H4 (cell line): ENCODE measurements at regions not wholly inside any gene's neighbourhood (a gene's known extent, or its start where the extent isn't known, plus 50 kb on each side); places are given as distances from the start of the nearest gene placed in this dataset.
"Not testable (repeated sequence)": the region's sequence is repeated elsewhere in the genome, so short reads cannot be mapped to it uniquely, and the experiment has no call there.

Experiments used
- DNase-seq: peaks from one replicate; pipeline ENCODE4 v3.0.0-alpha.2; 2015; ENCODE audit warnings: low spot score

DNA sequence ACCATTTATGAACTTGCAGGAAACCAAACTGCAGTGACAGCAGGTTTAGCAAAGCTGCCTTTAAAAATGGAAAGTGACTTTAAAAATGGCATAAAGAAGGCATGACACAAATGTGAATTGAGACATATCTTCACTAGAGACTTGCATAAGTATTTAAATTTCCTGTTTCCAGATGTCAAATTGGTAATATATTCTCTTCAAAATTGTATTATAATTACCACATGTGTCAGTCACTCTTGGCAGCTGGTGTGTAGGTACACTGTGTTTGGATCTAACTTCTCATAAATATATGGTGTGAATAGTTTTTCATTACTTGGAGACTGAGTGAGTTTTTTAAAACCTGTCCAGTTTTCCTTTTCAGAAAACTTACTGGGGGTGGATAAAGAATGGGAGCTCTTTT, 636.2 kb upstream of the SGO1 start:
- no peak for DNase-seq

DNA sequence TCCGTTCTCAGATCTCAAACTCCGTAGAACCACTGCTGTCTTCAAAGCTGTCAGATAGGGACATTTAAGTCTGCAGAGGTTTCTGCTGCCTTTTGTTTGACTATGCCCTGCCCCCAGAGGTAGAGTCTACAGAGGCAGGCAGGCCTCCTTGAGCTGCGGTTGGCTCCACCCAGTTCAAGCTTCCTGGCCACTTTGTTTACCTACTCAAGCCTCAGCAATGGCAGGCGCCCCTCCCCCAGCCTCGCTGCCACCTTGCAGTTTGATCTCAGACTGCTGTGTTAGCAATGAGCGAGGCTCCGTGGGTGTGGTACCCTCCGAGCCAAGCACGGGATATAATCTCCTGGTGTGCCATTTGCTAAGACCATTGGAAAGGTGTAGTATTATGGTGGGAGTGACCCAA, 634.9 kb upstream of the SGO1 start:
- DNase-seq, result not testable (repeated sequence)

DNA sequence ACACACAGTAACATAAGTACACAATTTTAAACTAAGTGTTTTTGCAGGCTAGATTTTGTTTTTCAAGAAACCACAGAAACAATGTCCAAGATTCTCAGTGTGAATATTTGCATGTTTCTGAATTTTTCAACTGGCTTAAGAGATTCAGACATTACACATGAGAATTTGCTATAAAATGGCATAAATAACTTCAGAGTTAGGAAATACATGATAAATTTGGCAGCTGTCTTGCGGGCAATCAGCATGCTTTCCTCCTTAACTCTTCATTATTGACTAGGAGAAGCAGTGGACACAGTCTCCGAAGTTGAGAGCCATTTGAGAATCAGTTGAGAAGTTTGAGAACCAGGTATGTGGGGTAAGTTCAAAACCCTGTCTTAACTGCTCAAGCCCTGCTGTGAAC, 625.6 kb upstream of the SGO1 start:
- no peak for DNase-seq

GRCh38 chr3:20811006-20811405, 625.0 kb upstream of the SGO1 start:
- no peak for DNase-seq

DNA sequence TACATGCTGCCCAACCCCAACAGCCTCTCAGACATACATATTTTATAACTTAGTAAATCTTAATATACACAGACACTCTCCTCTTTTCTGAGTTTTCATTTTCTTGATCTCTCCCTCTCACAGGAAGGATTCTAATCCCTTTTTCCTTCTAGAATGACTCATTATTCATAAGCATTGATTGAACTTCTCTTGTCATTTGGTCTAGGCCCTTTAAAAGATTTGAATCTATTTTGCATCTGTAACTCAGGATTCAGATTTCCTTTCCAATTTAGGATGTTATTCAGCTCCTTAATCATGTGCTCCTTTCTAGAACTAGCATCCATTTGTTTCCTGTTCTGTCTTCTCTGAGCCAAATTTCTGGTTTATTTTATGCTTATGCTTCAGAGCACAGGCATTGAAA, 624.5 kb upstream of the SGO1 start:
- no peak for DNase-seq

DNA sequence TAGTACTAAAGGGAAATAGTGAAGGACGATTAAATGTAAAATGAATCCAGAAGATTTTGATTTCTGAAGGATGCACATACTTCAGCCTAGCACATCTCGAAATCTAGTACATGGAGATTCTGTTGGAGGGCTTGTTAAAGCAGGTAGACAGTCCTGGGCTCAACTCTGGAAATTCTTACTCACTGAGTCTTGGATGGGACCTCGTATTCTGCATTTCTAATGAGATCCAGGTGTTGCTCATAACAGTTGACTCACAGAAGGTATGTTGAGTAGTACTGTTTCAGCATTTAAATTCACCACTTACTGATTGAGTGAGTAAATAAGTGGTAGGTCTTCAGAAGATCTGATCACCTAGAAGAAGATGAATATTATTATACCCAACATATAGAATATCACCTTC, 623.4 kb upstream of the SGO1 start:
- DNase-seq, result no peak

- no peak for DNase-seq
Measured at GRCh38 chr3:20808864-20809263, 622.9 kb upstream of the SGO1 start.

DNA sequence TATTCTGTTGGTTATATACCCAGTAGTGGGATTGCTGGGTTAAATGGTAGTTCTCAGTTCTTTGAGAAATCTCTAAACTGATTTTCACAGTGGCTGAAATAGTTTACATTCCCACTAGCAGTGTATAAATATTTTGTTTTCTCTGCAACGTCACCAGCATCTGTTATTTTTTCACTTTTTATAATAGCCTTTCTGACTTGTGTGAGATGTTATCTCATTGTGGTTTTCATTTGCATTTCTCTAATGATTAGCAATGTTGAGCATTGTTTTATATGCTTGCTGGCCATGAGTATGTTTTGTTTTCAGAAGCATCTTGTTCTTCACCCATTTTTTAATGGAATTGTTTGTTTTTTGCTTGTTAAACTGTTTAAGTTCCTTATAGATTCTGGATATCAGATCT, 612.7 kb upstream of the SGO1 start:
- DNase-seq, result no peak

DNA sequence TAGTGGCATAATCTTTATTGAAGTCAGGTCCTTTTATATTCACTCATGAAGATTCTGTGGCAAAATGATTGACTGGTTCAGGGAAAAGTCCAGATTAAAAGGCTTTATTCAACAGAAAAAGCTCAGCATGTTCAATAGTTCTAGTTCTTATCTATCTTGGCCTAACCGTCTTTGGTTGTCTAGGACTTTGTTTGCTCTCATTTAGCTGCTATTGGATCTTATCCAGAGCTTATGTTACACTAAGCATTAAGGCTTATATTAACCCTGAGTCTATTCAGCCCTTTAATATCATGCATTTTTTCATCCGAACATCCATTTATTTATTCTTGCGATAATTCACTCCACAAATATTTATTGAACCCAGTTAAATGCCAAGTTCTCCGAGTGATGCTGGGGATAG, 601.0 kb upstream of the SGO1 start:
- DNase-seq, result no peak

GRCh38 chr3:20776692-20777091, 590.7 kb upstream of the SGO1 start:
- no peak for DNase-seq

GRCh38 chr3:20776286-20776685, 590.3 kb upstream of the SGO1 start:
- no peak for DNase-seq

GRCh38 chr3:20773320-20773984, 587.4 kb upstream of the SGO1 start:
- no peak for DNase-seq

GRCh38 chr3:20772869-20773268, 586.9 kb upstream of the SGO1 start:
- DNase-seq, result no peak

- no peak for DNase-seq
Measured at GRCh38 chr3:20769430-20769829, 583.4 kb upstream of the SGO1 start.

DNA sequence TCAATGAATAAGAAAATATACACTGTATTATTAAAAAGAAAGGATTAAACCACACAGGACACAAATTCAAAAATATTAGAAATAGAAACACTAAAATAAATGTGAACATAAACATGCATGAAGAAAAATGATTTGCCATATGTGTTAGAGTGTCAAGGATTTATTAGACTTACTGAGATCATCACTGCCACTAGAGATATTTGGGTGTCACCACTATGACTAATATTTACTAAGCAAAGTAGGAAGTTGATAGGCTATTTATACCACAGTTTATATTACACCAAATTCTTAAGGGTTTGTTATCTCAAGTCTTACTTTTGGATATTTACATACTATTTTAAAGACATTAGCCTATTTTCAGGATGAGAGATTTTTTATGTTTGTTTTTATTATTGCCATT, 575.0 kb upstream of the SGO1 start:
- DNase-seq, result no peak

DNA sequence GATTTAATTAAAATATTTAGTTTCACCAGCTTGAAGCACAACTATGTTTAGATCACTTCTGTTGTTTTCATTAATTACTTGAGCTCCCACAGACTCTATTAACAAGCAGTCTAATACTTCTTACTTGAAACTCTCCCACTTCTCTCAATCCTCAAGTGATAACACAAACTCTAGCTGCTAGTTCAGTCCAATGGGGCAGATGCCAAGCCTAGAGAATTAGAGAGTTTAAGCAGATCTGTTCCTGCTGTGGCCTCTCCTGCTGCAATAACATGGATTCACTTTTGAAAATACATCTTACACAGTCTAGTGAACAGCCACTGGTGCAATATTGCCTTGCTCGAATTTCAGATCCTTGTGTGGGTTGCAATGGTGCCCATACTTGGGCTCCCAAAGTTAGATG, 566.4 kb upstream of the SGO1 start:
- DNase-seq, result no peak

- DNase-seq, result no peak
Measured at GRCh38 chr3:20751296-20751695, 565.3 kb upstream of the SGO1 start.

DNA sequence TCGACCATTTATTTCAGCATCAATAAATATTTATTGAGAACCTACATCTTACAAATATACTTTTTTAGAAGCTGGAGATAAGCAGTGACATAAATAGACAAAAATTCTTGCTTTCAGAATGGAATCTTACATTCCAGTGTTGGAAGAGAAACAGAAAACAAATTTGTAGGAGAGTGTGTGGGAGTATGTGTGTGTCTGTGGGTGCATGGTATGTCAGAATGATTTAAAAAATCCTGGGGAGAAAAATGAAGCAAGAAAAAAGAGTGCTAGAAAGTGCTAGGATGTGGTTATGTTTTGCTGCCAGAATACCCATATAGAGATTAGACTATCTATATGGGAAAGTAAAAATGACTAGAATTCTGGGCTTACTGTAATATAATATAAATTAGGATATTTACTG, 561.7 kb upstream of the SGO1 start:
- no peak for DNase-seq

DNA sequence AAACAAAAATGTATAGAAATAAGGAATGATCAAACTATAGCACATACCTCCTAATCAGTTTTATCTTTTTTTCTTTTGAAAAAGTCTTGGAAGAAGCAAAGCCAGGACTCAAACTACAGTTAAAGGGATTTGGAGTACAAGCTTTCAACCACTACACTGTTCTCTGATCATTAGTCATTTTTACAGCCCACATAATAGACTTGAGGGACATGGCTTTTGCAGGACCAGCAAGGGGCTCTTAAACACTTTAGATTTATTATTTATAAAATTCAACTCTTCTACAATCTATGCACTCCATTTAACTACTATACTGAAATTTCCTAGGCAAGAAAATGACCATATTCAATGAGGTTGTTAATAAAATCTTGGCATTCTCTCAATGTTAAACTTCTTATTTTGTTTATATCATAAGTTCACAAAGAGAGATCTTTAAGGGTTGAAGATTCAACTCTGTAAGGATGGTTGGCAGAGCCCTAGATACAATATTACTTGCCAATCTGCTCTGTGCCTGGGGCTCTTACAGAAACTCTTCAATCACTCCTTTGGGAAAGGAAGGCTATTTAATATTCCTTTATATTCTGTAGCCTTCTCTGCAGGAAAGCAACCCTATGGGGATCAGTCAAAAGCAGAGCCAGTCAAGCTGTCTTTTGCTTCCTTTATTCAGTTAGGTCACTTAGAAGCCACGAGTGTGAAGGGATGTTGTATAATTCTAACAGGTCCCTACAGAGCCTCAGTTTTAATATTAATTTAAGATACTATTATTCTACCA, 557.7 kb upstream of the SGO1 start:
- no peak for DNase-seq

GRCh38 chr3:20742903-20743552, 557.0 kb upstream of the SGO1 start:
- DNase-seq, result no peak

- DNase-seq, result no peak
Measured at GRCh38 chr3:20741381-20741780, 555.4 kb upstream of the SGO1 start.

GRCh38 chr3:20739814-20740213, 553.8 kb upstream of the SGO1 start:
- DNase-seq, result no peak

DNA sequence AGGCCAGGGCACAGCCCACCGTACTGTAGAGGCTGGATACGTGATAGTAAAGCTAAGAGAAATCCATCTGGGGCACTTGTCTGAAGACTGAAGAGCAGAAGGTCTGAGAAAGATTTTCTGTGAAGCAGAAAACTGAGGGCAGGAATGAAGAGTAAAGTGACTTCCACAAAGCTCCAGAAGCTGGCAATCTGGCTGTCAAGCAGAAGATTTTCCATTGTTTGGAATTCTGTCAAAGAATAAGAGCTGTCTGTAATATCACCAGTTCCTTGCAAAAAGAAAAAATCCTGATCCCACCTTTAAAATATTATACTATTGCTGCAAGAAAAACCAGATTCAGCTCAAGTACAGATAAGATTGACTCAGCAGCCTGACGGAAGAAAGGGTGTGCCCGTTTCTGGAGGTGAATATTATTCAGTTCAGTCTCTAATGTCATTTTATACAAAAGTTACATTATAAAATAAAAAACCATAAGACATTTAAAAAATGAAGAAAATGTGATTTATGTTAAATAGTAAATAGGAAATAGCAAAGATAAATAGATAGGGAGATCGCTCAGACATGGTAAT, 550.4 kb upstream of the SGO1 start:
- DNase-seq, result no peak
